ENCODE measurements at regions not wholly inside any gene's neighbourhood (a gene's known extent, or its start where the extent isn't known, plus 50 kb on each side); places are given as distances from the start of the nearest gene placed in this dataset.

GRCh38 chr12:75781532-75782046 is 250.0 kb downstream of the PHLDA1 start (continued):
- TF ChIP-seq RCOR1 (IDR thresholded peaks at IDR 0.05; ENCODE audit: low read depth, low read length) (no peak), GATA3 (IDR thresholded peaks at IDR 0.05; ENCODE audit: borderline replicate concordance) (peak; percentile 58; the same call in 1 of the 2 replicates), CTCF (IDR thresholded peaks at IDR 0.05) (no peak), ZSCAN20 (CRISPR knock-in tag; IDR thresholded peaks at IDR 0.05) (no peak), ZNF302 (CRISPR knock-in tag; IDR thresholded peaks at IDR 0.05) (no peak), KDM1A (IDR thresholded peaks at IDR 0.05; ENCODE audit: low read depth) (no peak), USF2 (IDR thresholded peaks at IDR 0.05) (peak; percentile 45), TFCP2L1 (CRISPR knock-in tag; IDR thresholded peaks at IDR 0.05) (no peak), HOXB13 (CRISPR knock-in tag; IDR thresholded peaks at IDR 0.05; ENCODE audit: low read depth) (no peak), BCL3 (IDR thresholded peaks at IDR 0.05) (peak; percentile 40; the same call in 1 of the 3 replicates), ATOH8 (CRISPR knock-in tag; IDR thresholded peaks at IDR 0.05; ENCODE audit: low read depth) (no peak), HEYL (CRISPR knock-in tag; IDR thresholded peaks at IDR 0.05) (no peak), RFX5 (IDR thresholded peaks at IDR 0.05) (no peak), NPAS2 (CRISPR knock-in tag; IDR thresholded peaks at IDR 0.05; ENCODE audit: borderline replicate concordance) (no peak), HOXB5 (CRISPR knock-in tag; IDR thresholded peaks at IDR 0.05) (no peak), ZFP36 (IDR thresholded peaks at IDR 0.05; ENCODE audit: borderline replicate concordance, partially characterized antibody) (no peak), NFE2L2 (conservative IDR thresholded peaks at IDR 0.05; ENCODE audit: low read length) (no peak), PBX3 (IDR thresholded peaks at IDR 0.05) (0 out of 2 replicates have a peak, but pooled peaks have one; percentile 40), FOSB (CRISPR knock-in tag; IDR thresholded peaks at IDR 0.05) (no peak), CHD4 (IDR thresholded peaks at IDR 0.05; ENCODE audit: borderline replicate concordance) (no peak), MAZ (IDR thresholded peaks at IDR 0.05; ENCODE audit: borderline replicate concordance, low read depth, low read length) (no peak), HES2 (IDR thresholded peaks at IDR 0.05) (no peak), MYC (IDR thresholded peaks at IDR 0.05; ENCODE audit: borderline replicate concordance, low read length) (no peak), RARB (CRISPR knock-in tag; IDR thresholded peaks at IDR 0.05) (no peak), PHF8 (IDR thresholded peaks at IDR 0.05; ENCODE audit: borderline replicate concordance, low read depth) (no peak), EHMT2 (IDR thresholded peaks at IDR 0.05; ENCODE audit: low read depth) (no peak), REST (IDR thresholded peaks at IDR 0.05) (no peak), EP300 (IDR thresholded peaks at IDR 0.05) (peak; percentile 45 to 73; a peak in 2 of 5 replicates), SMC3 (IDR thresholded peaks at IDR 0.05) (peak; percentile 28; the same call in 1 of the 3 replicates), FOXS1 (CRISPR knock-in tag; IDR thresholded peaks at IDR 0.05) (no peak), ELK1 (IDR thresholded peaks at IDR 0.05; ENCODE audit: low read depth, low read length) (no peak), SREBF2 (IDR thresholded peaks at IDR 0.05) (no peak)
